H1 (cell line): ENCODE measurements at regions not wholly inside any gene's neighbourhood (a gene's known extent, or its start where the extent isn't known, plus 50 kb on each side); places are given as distances from the start of the nearest gene placed in this dataset.

Experiments
- ASH2L ChIP-seq: fragments of 200-600, 300-600 bp; sonication (generic); IDR thresholded peaks from one replicate; pipeline ENCODE4 v1.7.1; 2017; ENCODE audit warnings: low read length
- CBX5 ChIP-seq: fragments of 300-800, 300-1000 bp; sonication (generic); IDR thresholded peaks from 2 replicates; pipeline ENCODE4 v1.7.1; 2016; ENCODE audit warnings: antibody characterized with exemption, low read length, low read depth
- CREB1 ChIP-seq: IDR thresholded peaks from 2 replicates; pipeline ENCODE4 v1.6.1; 2012; ENCODE audit warnings: inconsistent platforms
- RAD21 ChIP-seq, 2 experiments: IDR thresholded peaks in 1 of 2; conservative IDR thresholded peaks in 1 of 2; 2 replicates each; pipeline ENCODE4 v1.6.1; 2011; ENCODE audit warnings: low read depth in 2 of 2, low read length in 2 of 2, improper control_type of control experiment in 1 of 2, inconsistent platforms in 1 of 2, mild to moderate bottlenecking in 1 of 2, moderate library complexity in 1 of 2
- TAF7 ChIP-seq: optimal IDR thresholded peaks from 2 replicates; pipeline ENCODE3; 2011; ENCODE audit warnings: low read depth, mild to moderate bottlenecking, inconsistent platforms, low read length, moderate library complexity, borderline replicate concordance

GRCh38 chr2:147353072-147353381 lies 491.8 kb upstream of the ACVR2A start (continued):
- TF ChIP-seq CREB1 (no peak), ASH2L (no peak), CBX5 (no peak), TAF7 (no peak), RAD21 (IDR thresholded peaks at IDR 0.05 in 1 of 2, conservative IDR thresholded peaks at IDR 0.05 in 1 of 2; ENCODE audit: low read depth in 2 of 2, low read length in 2 of 2) (no peak)
- TF ChIP-seq, all 59 proteins: peak for 0
